BE2C (cell line): ENCODE measurements at regions not wholly inside any gene's neighbourhood (a gene's known extent, or its start where the extent isn't known, plus 50 kb on each side); places are given as distances from the start of the nearest gene placed in this dataset.

Experiments
- DNase-seq: peaks from one replicate; pipeline ENCODE4 v3.0.0-alpha.2; 2020
- H3K27me3 ChIP-seq: fragments of 250-450 bp; sonication (Bioruptor Pico); 2 replicates; pipeline ENCODE4 v1.5.1; 2020; ENCODE audit warnings: mild to moderate bottlenecking
- H3K36me3 ChIP-seq: fragments of 250-450 bp; sonication (Bioruptor Pico); 2 replicates; pipeline ENCODE4 v1.5.1; 2020; ENCODE audit warnings: mild to moderate bottlenecking
- H3K4me1 ChIP-seq: fragments of 250-450 bp; sonication (Bioruptor Pico); 2 replicates; pipeline ENCODE4 v1.5.1; 2020
- H3K4me3 ChIP-seq: 2 replicates; pipeline ENCODE4 v1.5.1; 2011; ENCODE audit warnings: low read depth, low read length
- H3K9me3 ChIP-seq: fragments of 250-450 bp; sonication (Bioruptor Pico); 2 replicates; pipeline ENCODE4 v1.5.1; 2020
- CTCF ChIP-seq: IDR thresholded peaks from 2 replicates; pipeline ENCODE4 v1.5.1; 2012; ENCODE audit warnings: mild to moderate bottlenecking, low read depth, low read length

DNA sequence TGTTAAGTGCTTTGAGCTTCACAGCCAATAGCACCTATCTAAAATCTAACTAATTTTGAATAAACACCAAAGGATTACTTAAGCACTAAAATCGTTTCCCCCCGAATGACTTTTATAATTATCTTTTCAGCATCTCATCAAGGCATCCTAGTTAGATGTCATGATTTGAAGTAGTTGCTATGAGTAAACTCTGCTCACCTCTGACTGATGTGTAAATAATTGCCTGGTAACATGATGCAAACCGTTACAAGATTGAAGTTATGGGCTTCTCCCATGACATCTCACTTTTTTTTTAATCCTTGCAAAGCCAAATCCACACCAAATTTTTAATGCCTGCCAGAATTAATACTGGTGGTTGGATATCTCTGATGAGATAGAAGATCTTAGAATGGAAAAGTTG is 377.1 kb downstream of the PRDM5 start:
- H3K4me1 ChIP-seq = no peaks in the 10 kb centered on the region
- H3K36me3 ChIP-seq = no peaks in the 10 kb centered on the region
- no peaks in the 10 kb centered on the region for H3K27me3 ChIP-seq
- H3K4me3 ChIP-seq = no peak overlapping the region
- no peaks in the 10 kb centered on the region for H3K9me3 ChIP-seq
- TF ChIP-seq CTCF = no peak
- no peak for DNase-seq

DNA sequence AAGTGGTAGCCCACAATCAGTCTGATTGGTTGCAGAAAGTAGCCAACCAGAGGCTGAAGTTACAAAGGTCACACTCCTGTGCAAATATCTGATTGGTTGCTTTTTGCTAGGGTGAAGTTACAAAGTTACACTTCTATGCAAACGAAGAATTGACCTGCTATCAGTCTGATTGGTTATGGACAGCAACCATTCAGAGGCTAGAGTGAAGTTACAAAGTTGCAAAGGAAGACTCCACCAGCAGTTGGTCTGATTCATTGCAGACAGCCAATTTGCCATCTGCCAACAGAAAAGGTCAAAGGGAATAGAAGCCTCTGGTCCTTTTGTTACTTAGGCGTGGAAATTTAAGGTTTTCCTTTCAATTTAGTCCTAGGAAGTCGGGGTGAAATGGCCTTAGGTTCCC is 377.7 kb downstream of the PRDM5 start:
- no peak overlapping the region for H3K4me3 ChIP-seq
- H3K9me3 ChIP-seq = no peaks in the 10 kb centered on the region
- no peaks in the 10 kb centered on the region for H3K36me3 ChIP-seq
- no peaks in the 10 kb centered on the region for H3K4me1 ChIP-seq
- H3K27me3 ChIP-seq = no peaks in the 10 kb centered on the region
- no peak for TF ChIP-seq CTCF
- DNase-seq = no peak

- no peaks in the 10 kb centered on the region for H3K27me3 ChIP-seq
- no peak for DNase-seq
- no peak for TF ChIP-seq CTCF
Observed at GRCh38 chr4:120540625-120541024, 381.9 kb downstream of the PRDM5 start.

GRCh38 chr4:120536884-120537283 is 385.6 kb downstream of the PRDM5 start:
- no peak for DNase-seq
- no peaks in the 10 kb centered on the region for H3K9me3 ChIP-seq
- H3K27me3 ChIP-seq = no peaks in the 10 kb centered on the region
- no peak overlapping the region for H3K4me3 ChIP-seq
- no peaks in the 10 kb centered on the region for H3K4me1 ChIP-seq
- H3K36me3 ChIP-seq = no peaks in the 10 kb centered on the region
- TF ChIP-seq CTCF = no peak

More at GRCh38 chr4:120540625-120541024, 381.9 kb downstream of the PRDM5 start:
- H3K9me3 ChIP-seq = no peaks in the 10 kb centered on the region
- H3K4me3 ChIP-seq = no peak overlapping the region
- no peaks in the 10 kb centered on the region for H3K4me1 ChIP-seq
- no peaks in the 10 kb centered on the region for H3K36me3 ChIP-seq

DNA sequence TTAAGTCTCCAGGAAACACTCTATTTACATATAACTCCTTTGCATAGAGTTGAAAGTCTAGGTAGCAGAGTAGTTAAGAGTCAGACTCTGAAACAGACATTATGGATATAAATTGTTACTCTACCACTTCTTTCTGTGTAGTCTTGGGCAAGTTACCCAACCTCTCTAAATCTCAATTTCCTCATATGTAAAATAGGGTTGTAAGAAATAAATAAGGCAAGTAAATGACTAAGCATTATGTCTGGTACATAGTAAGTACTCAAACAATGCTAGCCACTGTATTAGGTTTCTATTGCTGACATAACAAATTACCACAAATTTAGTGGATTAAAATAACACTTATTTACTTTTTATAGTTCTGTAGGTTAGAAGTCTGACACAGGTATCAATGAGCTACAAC is 394.1 kb downstream of the PRDM5 start:
- no peak for TF ChIP-seq CTCF
- no peak overlapping the region for H3K4me3 ChIP-seq
- H3K9me3 ChIP-seq = no peaks in the 10 kb centered on the region; the same call in 1 of the 2 replicates
- no peaks in the 10 kb centered on the region for H3K27me3 ChIP-seq
- no peak for DNase-seq
- H3K4me1 ChIP-seq = no peaks in the 10 kb centered on the region
- no peaks in the 10 kb centered on the region for H3K36me3 ChIP-seq

GRCh38 chr4:120526033-120526432 is 396.5 kb downstream of the PRDM5 start:
- Histone ChIP-seq H3K27me3 (no peaks in the 10 kb centered on the region), H3K36me3 (no peaks in the 10 kb centered on the region), H3K9me3 (no peaks in the 10 kb centered on the region; the same call in 1 of the 2 replicates), H3K4me3 (no peak overlapping the region), H3K4me1 (no peaks in the 10 kb centered on the region)
- no peak for DNase-seq
- TF ChIP-seq CTCF = no peak
